ENCODE measurements at regions not wholly inside any gene's neighbourhood (a gene's known extent, or its start where the extent isn't known, plus 50 kb on each side); places are given as distances from the start of the nearest gene placed in this dataset.

DNA sequence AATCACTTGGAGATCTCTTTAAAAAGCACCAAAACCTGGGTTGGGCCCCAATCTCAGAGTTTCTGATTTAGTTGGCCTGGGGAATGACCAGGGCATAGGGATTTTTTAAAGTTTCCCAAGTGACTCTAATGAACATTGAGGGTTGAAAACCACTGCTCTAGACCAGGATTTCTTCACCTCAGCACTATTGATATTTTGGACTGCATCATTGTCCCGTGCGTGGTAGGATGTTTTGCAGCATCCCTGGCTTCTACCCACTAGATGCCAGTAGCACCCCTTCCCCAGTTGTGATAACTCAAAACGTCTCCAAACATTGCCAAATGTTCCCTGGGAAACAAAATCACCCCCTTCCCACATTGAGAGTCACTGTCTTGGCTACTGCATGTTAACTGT lies 61.8 kb downstream of the ATXN3L start:
- no peak for TF ChIP-seq CTCF (IDR thresholded peaks at IDR 0.05; ENCODE audit: low read length)
- no peak for TF ChIP-seq EZH2 (IDR thresholded peaks at IDR 0.05; ENCODE audit: borderline replicate concordance, low read length)

Data from OCI-LY1 (cell line).